K562 (cell line): ENCODE measurements at regions not wholly inside any gene's neighbourhood (a gene's known extent, or its start where the extent isn't known, plus 50 kb on each side); places are given as distances from the start of the nearest gene placed in this dataset.

Experiments
- ATAC-seq: fragments of 200-7000 bp; cut with Tn5 transposase; 3 replicates; pipeline ENCODE4 v1.9.1; 2020; ENCODE audit warnings: moderate library complexity
- BruUV-seq: library from RNA; stranded (reverse); fragments of 400-500 nt; replicated peaks from 2 replicates; lab custom pipeline; 2021; lab: Mats Ljungman, UMichigan
- CTCF ChIA-PET: fragments of 300-600 bp; formaldehyde crosslinking; extraction: SDS; loops from one replicate; lab custom pipeline; 2021; ENCODE audit warnings: low intra/inter-chr PET ratio; lab: Yijun Ruan, JAX
- POLR2A ChIA-PET: fragments of 300-600, 350-650 bp; sonication (Branson Sonifier 250); formaldehyde crosslinking; extraction: SDS; loops from one replicate; lab custom pipeline; 2021; ENCODE audit warnings: antibody characterized with exemption, inconsistent platforms; lab: Yijun Ruan, JAX
- DNase-seq, 4 experiments: peaks; one replicate each; pipeline versions ENCODE4 v3.0.0 to v3.0.0-alpha.2; 2011 to 2018; ENCODE audit warnings: low spot score in 3 of 4, mixed read lengths in 3 of 4; ENCODE audit errors: extremely low read depth in 1 of 4
- FAIRE-seq: peaks from 2 replicates; lab custom pipeline; 2011; peaks lifted over from hg19 to GRCh38; lab: Jason Lieb, UNC
- H2AFZ ChIP-seq: 2 replicates; pipeline ENCODE4 v1.6.0; 2011; ENCODE audit warnings: low read depth, low read length, control low read depth, inconsistent platforms
- H3K27ac ChIP-seq: fragments of 200-600 bp; 3 replicates; pipeline ENCODE4 v1.8.0; 2011; ENCODE audit warnings: low read depth, mild to moderate bottlenecking, control low read depth, inconsistent platforms, low read length, moderate library complexity, mixed read lengths; ENCODE audit errors: extremely low read depth
- H3K27me3 ChIP-seq, 2 experiments: fragments of 300-600 bp in 1 of 2; 2 replicates in 1 of 2; 3 replicates in 1 of 2; pipeline versions ENCODE4 v1.6.0 to v1.8.0; 2011; ENCODE audit warnings: inconsistent platforms in 2 of 2, low read length in 2 of 2, mild to moderate bottlenecking in 1 of 2, mixed read lengths in 1 of 2, moderate library complexity in 1 of 2; ENCODE audit not compliant: control insufficient read depth in 2 of 2, insufficient read depth in 2 of 2
- H3K36me3 ChIP-seq: fragments of 300-600 bp; 3 replicates; pipeline ENCODE4 v1.8.0; 2011; ENCODE audit warnings: mild to moderate bottlenecking, low read length, inconsistent platforms; ENCODE audit not compliant: control insufficient read depth, insufficient read depth
- H3K4me1 ChIP-seq, 2 experiments: fragments of 200-600 bp in 1 of 2; replicated peaks in 1 of 2; 2 replicates in 1 of 2; 3 replicates in 1 of 2; pipeline versions ENCODE4 v1.5.1 to v1.8.0; 2011; ENCODE audit warnings: inconsistent platforms in 2 of 2, low read length in 2 of 2, mild to moderate bottlenecking in 1 of 2, mixed read lengths in 1 of 2, moderate library complexity in 1 of 2; ENCODE audit not compliant: control insufficient read depth in 2 of 2, insufficient read depth in 2 of 2
- H3K4me2 ChIP-seq: 2 replicates; pipeline ENCODE4 v1.6.1; 2011; ENCODE audit warnings: low read length, control low read depth, inconsistent platforms, mixed read lengths; ENCODE audit not compliant: insufficient read depth
- H3K4me3 ChIP-seq: fragments of 200-600 bp; sonication (generic), shearing (Covaris generic); 2 replicates; pipeline ENCODE4 v1.5.1; 2016; ENCODE audit warnings: control low read depth, inconsistent platforms
- H3K79me2 ChIP-seq: fragments of 200-600 bp; 3 replicates; pipeline ENCODE4 v1.8.0; 2011; ENCODE audit warnings: low read length, inconsistent platforms; ENCODE audit not compliant: control insufficient read depth, insufficient read depth
- H3K9ac ChIP-seq, 2 experiments: 2 replicates each; pipeline versions ENCODE4 v1.6.0 to v1.6.1; 2011; ENCODE audit warnings: low read depth in 2 of 2, low read length in 2 of 2, control low read depth in 1 of 2, inconsistent platforms in 1 of 2, mild to moderate bottlenecking in 1 of 2, mixed read lengths in 1 of 2; ENCODE audit not compliant: insufficient read depth in 1 of 2
- H3K9me1 ChIP-seq: one replicate; pipeline ENCODE4 v1.6.0; 2011; ENCODE audit warnings: inconsistent platforms, mild to moderate bottlenecking, low read length, moderate library complexity; ENCODE audit not compliant: control insufficient read depth, insufficient read depth
- H3K9me3 ChIP-seq: replicated peaks from 2 replicates; pipeline ENCODE4 v1.5.1; 2011; ENCODE audit warnings: low read depth, low read length, inconsistent platforms; ENCODE audit not compliant: control insufficient read depth, insufficient read depth
- H4K20me1 ChIP-seq: replicated peaks from 2 replicates; pipeline ENCODE4 v1.6.1; 2011; ENCODE audit warnings: low read length, inconsistent platforms, mixed read lengths; ENCODE audit not compliant: control insufficient read depth, insufficient read depth
- BHLHE40 ChIP-seq: IDR thresholded peaks from 2 replicates; pipeline ENCODE4 v1.6.1; 2011; ENCODE audit warnings: low read length, improper control_type of control experiment
- C11orf30 ChIP-seq: fragments of 450-650 bp; IDR thresholded peaks from 2 replicates; pipeline ENCODE4 v1.6.1; 2016; ENCODE audit warnings: low read depth, mild to moderate bottlenecking
- CC2D1A ChIP-seq: fragments of 450-650 bp; IDR thresholded peaks from 2 replicates; pipeline ENCODE4 v1.6.1; 2017; ENCODE audit warnings: mild to moderate bottlenecking
- DPF2 ChIP-seq: fragments of 450-650 bp; IDR thresholded peaks from 2 replicates; pipeline ENCODE4 v1.6.1; 2016
- ETS2 ChIP-seq: IDR thresholded peaks from 2 replicates; pipeline ENCODE4 v1.6.1; 2016; ENCODE audit warnings: borderline replicate concordance, missing genetic modification characterization, mild to moderate bottlenecking, moderate library complexity, missing compliant biosample characterization; ENCODE audit not compliant: poor library complexity, severe bottlenecking
- MAFF ChIP-seq: IDR thresholded peaks from 2 replicates; pipeline ENCODE4 v1.6.1; 2012; ENCODE audit warnings: low read length, improper control_type of control experiment
- MAFG ChIP-seq: fragments of 450-650 bp; conservative IDR thresholded peaks from 2 replicates; pipeline ENCODE4 v1.6.1; 2016; ENCODE audit warnings: missing genetic modification characterization, missing compliant biosample characterization
- MAFK ChIP-seq: IDR thresholded peaks from 2 replicates; pipeline ENCODE4 v1.6.1; 2011; ENCODE audit warnings: low read length, improper control_type of control experiment
- PTTG1 ChIP-seq: fragments of 450-650 bp; IDR thresholded peaks from 2 replicates; pipeline ENCODE4 v1.6.1; 2016; ENCODE audit warnings: low read depth, mild to moderate bottlenecking, missing genetic modification characterization, missing compliant biosample characterization
- PYGO2 ChIP-seq: fragments of 450-650 bp; IDR thresholded peaks from 2 replicates; pipeline ENCODE4 v1.6.1; 2016; ENCODE audit warnings: mild to moderate bottlenecking, missing genetic modification characterization, moderate library complexity, missing compliant biosample characterization
- RFX5 ChIP-seq: IDR thresholded peaks from 2 replicates; pipeline ENCODE4 v1.6.1; 2011; ENCODE audit warnings: low read depth, mild to moderate bottlenecking, improper control_type of control experiment, low read length
- ZNF316 ChIP-seq: fragments of 450-650 bp; IDR thresholded peaks from 2 replicates; pipeline ENCODE4 v1.6.1; 2016
- WGBS: fragments of 100-300 bp; shearing (Covaris generic); methylation state at CpG from one replicate; pipeline ENCODE4 v1.1.6; 2016; ENCODE audit warnings: low coverage, mixed read lengths; ENCODE audit not compliant: insufficient coverage; ENCODE audit errors: missing lambda C conversion rate; 5-methylcytosine and 5-hydroxymethylcytosine counted together
- in situ Hi-C: fragments of 300-500 bp; cut with MboI; formaldehyde crosslinking; loops from 4 replicates; pipeline ENCODE4 v1.15.0; 2018; ENCODE audit warnings: inconsistent platforms, mixed read lengths
- intact Hi-C: fragments of 100-400 bp; cut with micrococcal nuclease; formaldehyde crosslinking; loops from 2 replicates; pipeline ENCODE4 v1.14.2; 2022
- TF ChIP-seq, protein P1 (sequence below): IDR thresholded peaks from 2 replicates; pipeline ENCODE4 v1.6.1; 2011; ENCODE audit not compliant: insufficient read length; ENCODE audit errors: extremely low read depth
- TF ChIP-seq, protein P2 (sequence below): fragments of 450-650 bp; IDR thresholded peaks from 2 replicates; pipeline ENCODE4 v1.7.1; 2018; ENCODE audit warnings: mild to moderate bottlenecking, low read depth; ENCODE audit not compliant: partially characterized antibody

DNA sequence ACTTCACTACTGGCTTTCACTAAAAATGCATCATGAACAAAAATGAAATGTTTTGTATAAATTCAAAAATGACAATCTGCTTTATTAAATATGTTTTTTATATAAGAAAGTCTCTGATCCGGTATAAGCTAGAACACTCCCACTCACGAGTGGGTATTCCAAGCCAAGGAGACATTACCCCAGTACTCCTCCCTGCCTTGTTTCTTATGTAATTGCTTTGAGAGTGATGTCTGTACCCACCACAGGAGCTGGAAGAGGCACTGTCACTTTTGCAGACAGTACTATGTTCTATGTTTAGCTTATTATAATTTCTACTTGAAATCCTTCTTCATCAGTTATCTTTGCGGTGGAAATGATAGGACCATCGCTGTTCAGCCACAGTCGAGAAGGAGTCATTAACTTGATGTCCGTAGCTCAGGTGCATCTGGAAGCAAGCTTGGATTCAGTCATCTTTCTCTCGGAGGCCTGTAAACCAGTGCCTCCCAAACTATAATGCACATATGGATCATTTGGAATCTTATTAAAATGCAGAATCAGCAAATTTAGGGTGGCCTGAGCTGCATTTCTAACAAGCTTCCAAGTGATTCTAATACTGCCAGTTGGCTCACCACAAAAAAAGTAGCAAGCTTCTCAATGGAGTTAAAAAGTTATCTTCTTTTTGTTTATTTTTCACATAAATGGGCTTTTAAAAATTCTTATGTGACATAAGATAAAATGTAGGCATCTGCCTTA, 396.4 kb downstream of the GRIA2 start:
- POLR2A ChIA-PET: no interaction called here
- Histone ChIP-seq H3K9ac (no peak overlapping the region), H3K27ac (no peak overlapping the region), H3K4me3 (no peak overlapping the region), H4K20me1 (no peaks in the 10 kb centered on the region), H2AFZ (no peak overlapping the region), H3K79me2 (no peaks in the 10 kb centered on the region), H3K4me1 (no peaks in the 10 kb centered on the region), H3K4me2 (no peak overlapping the region), H3K9me3 (no peaks in the 10 kb centered on the region), H3K36me3 (no peaks in the 10 kb centered on the region), H3K27me3 (no peaks in the 10 kb centered on the region), H3K9me1 (no peaks in the 10 kb centered on the region)
- TF ChIP-seq MAFK (peak; percentile 86), MAFF (peak; percentile 86), ZNF316 (peak; percentile 58), MAFG (tag) (peak; percentile 64), PYGO2 (tag) (no peak), C11orf30 (peak; percentile 41; the same call in 1 of the 2 replicates), PTTG1 (tag) (no peak)
- intact Hi-C loops (no loop called here), in situ Hi-C loops (no loop called here)
- CTCF ChIA-PET: no interaction called here
- DNase-seq: no peak
- ATAC-seq: no peak
- BruUV-seq: no TSS peak
- 1% methylated on average over 7 of the region's 7 CpGs for WGBS
- no peak for FAIRE-seq

DNA sequence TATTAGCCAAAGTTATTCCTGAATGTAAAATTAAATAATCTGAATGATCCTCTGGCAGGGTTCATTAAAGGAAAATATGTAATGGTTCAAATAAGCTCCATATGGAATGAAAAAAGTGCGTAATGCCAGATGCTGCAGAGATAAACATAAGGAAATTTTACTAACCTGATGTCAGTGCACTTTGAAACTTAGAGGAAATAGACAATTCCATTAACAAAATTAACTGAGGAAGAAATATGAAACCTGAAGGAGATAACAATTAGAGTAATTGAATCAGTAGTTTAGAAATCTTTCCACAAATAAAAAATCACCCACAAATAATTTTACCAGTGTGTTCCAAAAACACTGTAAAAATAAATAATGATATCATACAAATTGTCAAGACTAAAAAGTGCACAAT, 387.5 kb downstream of the GRIA2 start:
- intact Hi-C loops: no loop called here
- Histone ChIP-seq H2AFZ (no peak overlapping the region), H3K9me1 (no peaks in the 10 kb centered on the region), H3K79me2 (no peaks in the 10 kb centered on the region), H4K20me1 (no peaks in the 10 kb centered on the region), H3K4me3 (no peak overlapping the region), H3K27ac (no peak overlapping the region), H3K9me3 (no peaks in the 10 kb centered on the region; the same call in none of the 2 replicates), H3K27me3 (no peaks in the 10 kb centered on the region), H3K36me3 (no peaks in the 10 kb centered on the region), H3K9ac (no peak overlapping the region), H3K4me1 (no peaks in the 10 kb centered on the region)
- no peak for ATAC-seq
- no peak for DNase-seq
- ChIA-PET CTCF (no interaction called here), POLR2A (no interaction called here)
- BruUV-seq: no TSS peak
- no peak for FAIRE-seq
- 7% methylated on average over 1 of the region's 1 CpG for WGBS
- TF ChIP-seq CC2D1A (no peak), DPF2 (no peak), ETS2 (tag) (no peak), RFX5 (no peak), BHLHE40 (no peak)
- TF ChIP-seq, protein P1, sequence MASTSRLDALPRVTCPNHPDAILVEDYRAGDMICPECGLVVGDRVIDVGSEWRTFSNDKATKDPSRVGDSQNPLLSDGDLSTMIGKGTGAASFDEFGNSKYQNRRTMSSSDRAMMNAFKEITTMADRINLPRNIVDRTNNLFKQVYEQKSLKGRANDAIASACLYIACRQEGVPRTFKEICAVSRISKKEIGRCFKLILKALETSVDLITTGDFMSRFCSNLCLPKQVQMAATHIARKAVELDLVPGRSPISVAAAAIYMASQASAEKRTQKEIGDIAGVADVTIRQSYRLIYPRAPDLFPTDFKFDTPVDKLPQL: no peak
- TF ChIP-seq, protein P2, sequence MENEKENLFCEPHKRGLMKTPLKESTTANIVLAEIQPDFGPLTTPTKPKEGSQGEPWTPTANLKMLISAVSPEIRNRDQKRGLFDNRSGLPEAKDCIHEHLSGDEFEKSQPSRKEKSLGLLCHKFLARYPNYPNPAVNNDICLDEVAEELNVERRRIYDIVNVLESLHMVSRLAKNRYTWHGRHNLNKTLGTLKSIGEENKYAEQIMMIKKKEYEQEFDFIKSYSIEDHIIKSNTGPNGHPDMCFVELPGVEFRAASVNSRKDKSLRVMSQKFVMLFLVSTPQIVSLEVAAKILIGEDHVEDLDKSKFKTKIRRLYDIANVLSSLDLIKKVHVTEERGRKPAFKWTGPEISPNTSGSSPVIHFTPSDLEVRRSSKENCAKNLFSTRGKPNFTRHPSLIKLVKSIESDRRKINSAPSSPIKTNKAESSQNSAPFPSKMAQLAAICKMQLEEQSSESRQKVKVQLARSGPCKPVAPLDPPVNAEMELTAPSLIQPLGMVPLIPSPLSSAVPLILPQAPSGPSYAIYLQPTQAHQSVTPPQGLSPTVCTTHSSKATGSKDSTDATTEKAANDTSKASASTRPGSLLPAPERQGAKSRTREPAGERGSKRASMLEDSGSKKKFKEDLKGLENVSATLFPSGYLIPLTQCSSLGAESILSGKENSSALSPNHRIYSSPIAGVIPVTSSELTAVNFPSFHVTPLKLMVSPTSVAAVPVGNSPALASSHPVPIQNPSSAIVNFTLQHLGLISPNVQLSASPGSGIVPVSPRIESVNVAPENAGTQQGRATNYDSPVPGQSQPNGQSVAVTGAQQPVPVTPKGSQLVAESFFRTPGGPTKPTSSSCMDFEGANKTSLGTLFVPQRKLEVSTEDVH: no peak
- TF ChIP-seq, all 486 proteins: peak for 0
- no peak overlapping the region for H3K4me2 ChIP-seq
- in situ Hi-C loops: no loop called here
